ENCODE measurements at regions not wholly inside any gene's neighbourhood (a gene's known extent, or its start where the extent isn't known, plus 50 kb on each side); places are given as distances from the start of the nearest gene placed in this dataset.

DNA sequence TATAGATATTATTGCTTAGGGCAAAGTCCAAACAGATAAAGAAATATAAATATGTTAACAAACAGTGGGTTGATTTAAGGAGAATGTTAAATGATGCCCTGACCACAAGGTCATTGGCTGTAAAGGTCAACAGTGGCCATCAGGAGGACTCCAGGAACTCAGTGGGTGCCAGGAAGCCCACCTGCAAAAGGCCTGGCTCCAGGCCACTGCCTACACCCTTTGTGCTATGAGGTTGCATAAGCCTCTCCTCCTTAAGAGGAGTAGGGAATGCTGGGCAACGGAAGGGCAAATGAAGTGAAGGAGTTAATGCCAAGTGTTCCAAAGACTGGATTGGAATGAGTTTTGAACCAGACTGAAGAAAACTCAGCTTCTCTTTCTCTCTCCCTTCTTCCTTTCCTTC, 73.3 kb upstream of the ALX4 start:
- TF ChIP-seq EZH2 (IDR thresholded peaks at IDR 0.05; ENCODE audit: insufficient read depth, poor library complexity, severe bottlenecking) (no peak), EZH2phosphoT487 (IDR thresholded peaks at IDR 0.05; ENCODE audit: insufficient read depth, low read depth) (no peak)

Data from GM23248 (cell line).